Renal pelvis (tissue), 1 donor: ENCODE measurements at regions not wholly inside any gene's neighbourhood (a gene's known extent, or its start where the extent isn't known, plus 50 kb on each side); places are given as distances from the start of the nearest gene placed in this dataset.
"Not testable (repeated sequence)": the region's sequence is repeated elsewhere in the genome, so short reads cannot be mapped to it uniquely, and the experiment has no call there.

ENCODE experiments used
- DNase-seq: peaks from one replicate; pipeline ENCODE4 v3.0.0-alpha.2; 2013

GRCh38 chr19:30871979-30872378 lies 477.3 kb downstream of the TSHZ3 start:
- DNase-seq, result no peak

GRCh38 chr19:30870876-30871275 lies 478.4 kb downstream of the TSHZ3 start:
- DNase-seq, result peak; percentile 57

- no peak for DNase-seq
Measured at GRCh38 chr19:30865511-30865910, 483.7 kb downstream of the TSHZ3 start.

GRCh38 chr19:30864391-30865215 lies 484.6 kb downstream of the TSHZ3 start:
- no peak for DNase-seq

- no peak for DNase-seq
Measured at GRCh38 chr19:30862876-30863275, 486.4 kb downstream of the TSHZ3 start.

- DNase-seq, result no peak
Measured at GRCh38 chr19:30861919-30862318, 487.3 kb downstream of the TSHZ3 start.

GRCh38 chr19:30857966-30858490 lies 485.8 kb downstream of the ZNF536 start:
- no peak for DNase-seq

- DNase-seq, result no peak
Measured at GRCh38 chr19:30857388-30857787, 485.2 kb downstream of the ZNF536 start.

- no peak for DNase-seq
Measured at GRCh38 chr19:30856786-30857185, 484.6 kb downstream of the ZNF536 start.

GRCh38 chr19:30856376-30856775 lies 484.2 kb downstream of the ZNF536 start:
- DNase-seq, result no peak

GRCh38 chr19:30855442-30855841 lies 483.3 kb downstream of the ZNF536 start:
- no peak for DNase-seq

GRCh38 chr19:30854661-30855060 lies 482.5 kb downstream of the ZNF536 start:
- DNase-seq, result no peak

GRCh38 chr19:30854207-30854606 lies 482.0 kb downstream of the ZNF536 start:
- DNase-seq, result no peak

- DNase-seq, result no peak
Measured at GRCh38 chr19:30853036-30853435, 480.9 kb downstream of the ZNF536 start.

- no peak for DNase-seq
Measured at GRCh38 chr19:30852168-30852567, 480.0 kb downstream of the ZNF536 start.

- DNase-seq, result no peak
Measured at GRCh38 chr19:30851646-30852045, 479.5 kb downstream of the ZNF536 start.

GRCh38 chr19:30848636-30849425 lies 476.6 kb downstream of the ZNF536 start:
- peak; percentile 86 for DNase-seq

GRCh38 chr19:30846102-30846501 lies 473.9 kb downstream of the ZNF536 start:
- DNase-seq, result no peak

GRCh38 chr19:30842926-30843325 lies 470.7 kb downstream of the ZNF536 start:
- DNase-seq, result no peak

GRCh38 chr19:30841934-30842333 lies 469.8 kb downstream of the ZNF536 start:
- DNase-seq, result no peak

- no peak for DNase-seq
Measured at GRCh38 chr19:30830875-30831274, 458.7 kb downstream of the ZNF536 start.

- DNase-seq, result not testable (repeated sequence)
Measured at GRCh38 chr19:30825505-30825904, 453.3 kb downstream of the ZNF536 start.

- DNase-seq, result no peak
Measured at GRCh38 chr19:30824809-30825208, 452.6 kb downstream of the ZNF536 start.
